ENCODE measurements at regions not wholly inside any gene's neighbourhood (a gene's known extent, or its start where the extent isn't known, plus 50 kb on each side); places are given as distances from the start of the nearest gene placed in this dataset.
A peak's percentile ranks its signal among the peaks of the same experiment; 100 is the strongest.

DNA sequence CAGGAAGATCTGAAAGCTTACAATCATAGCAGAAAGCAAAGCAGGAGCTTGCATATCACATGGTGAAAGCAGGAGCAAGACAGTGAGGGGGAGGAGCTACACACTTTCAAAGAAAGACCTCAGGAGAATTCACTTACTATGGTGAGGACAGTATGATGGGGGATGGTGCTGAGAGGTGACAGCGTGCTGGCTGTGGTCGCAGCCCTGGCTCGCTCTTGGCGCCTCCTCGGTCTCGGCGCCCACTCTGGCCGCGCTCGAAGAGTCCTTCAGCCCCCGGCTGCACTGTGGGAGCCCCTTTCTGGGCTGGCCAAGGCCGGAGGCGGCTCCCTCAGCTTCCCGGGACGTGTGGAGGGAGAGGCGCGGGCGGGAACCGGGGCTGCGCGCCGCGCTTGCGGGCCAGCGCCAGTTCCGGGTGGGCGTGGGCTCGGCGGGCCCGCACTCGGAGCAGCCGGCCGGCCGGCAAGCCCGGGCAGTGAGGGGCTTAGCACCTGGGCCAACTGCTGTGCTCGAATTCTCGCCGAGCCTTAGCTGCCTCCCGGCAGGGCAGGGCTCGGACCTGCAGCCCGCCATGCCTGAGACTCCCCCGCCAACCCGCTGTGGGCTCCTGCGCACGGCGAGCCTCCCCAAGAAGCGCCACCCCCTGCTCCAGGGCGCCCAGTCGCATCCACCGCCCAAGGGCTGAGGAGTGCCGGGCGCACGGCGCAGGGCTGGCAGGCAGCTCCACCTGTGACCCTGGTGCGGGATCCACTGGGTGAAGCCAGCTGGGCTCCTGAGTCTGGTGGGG is 131.9 kb upstream of the SPATS2L start:
- ATAC-seq (no peak), DNase-seq (no peak)
- no peak overlapping the region for H3K27ac ChIP-seq
- H3K9me3 ChIP-seq = no peaks in the 10 kb centered on the region
- no peaks in the 10 kb centered on the region for H3K4me1 ChIP-seq
- no peak for TF ChIP-seq CTCF (IDR thresholded peaks at IDR 0.05)
- TF ChIP-seq POLR2A (IDR thresholded peaks at IDR 0.05) = no peak
- H3K36me3 ChIP-seq = no peaks in the 10 kb centered on the region
- no peak overlapping the region for H3K4me3 ChIP-seq
- no CpG with 5 or more reads among the region's 55 CpGs for WGBS (ENCODE audit: insufficient coverage, low coverage, low lambda C conversion rate, missing lambda C conversion rate)
- H3K27me3 ChIP-seq = no peaks in the 10 kb centered on the region
- intact Hi-C loops (cut with DNase I) = no loop called here

GRCh38 chr2:200177971-200178911 is 128.3 kb upstream of the SPATS2L start:
- H3K9me3 ChIP-seq = no peaks in the 10 kb centered on the region
- intact Hi-C loops (cut with DNase I) = no loop called here
- H3K4me1 ChIP-seq = no peaks in the 10 kb centered on the region
- no peak overlapping the region for H3K27ac ChIP-seq
- H3K36me3 ChIP-seq = no peaks in the 10 kb centered on the region
- DNase-seq (no peak), ATAC-seq (peak in 2 of 4 donors; percentile 32 to 37)
- H3K27me3 ChIP-seq = no peaks in the 10 kb centered on the region
- 34% methylated on average over 3 of the region's 4 CpGs for WGBS (ENCODE audit: insufficient coverage, low coverage, low lambda C conversion rate, missing lambda C conversion rate)
- no peak overlapping the region for H3K4me3 ChIP-seq
- TF ChIP-seq CTCF (IDR thresholded peaks at IDR 0.05) = no peak
- no peak for TF ChIP-seq POLR2A (IDR thresholded peaks at IDR 0.05)

- 65% methylated on average over 6 of the region's 6 CpGs for WGBS (ENCODE audit: insufficient coverage, low coverage, low lambda C conversion rate, missing lambda C conversion rate)
- no peak for TF ChIP-seq POLR2A (IDR thresholded peaks at IDR 0.05)
- no peak for TF ChIP-seq CTCF (IDR thresholded peaks at IDR 0.05)
- peaks cover 0 to 6% (median 2%) of the 10 kb centered on the region in 4 donors for H3K4me1 ChIP-seq
- no peak overlapping the region for H3K27ac ChIP-seq
- H3K36me3 ChIP-seq = no peaks in the 10 kb centered on the region
- DNase-seq = no peak
- no peak for ATAC-seq
- intact Hi-C loops (cut with DNase I) = no loop called here
- no peaks in the 10 kb centered on the region for H3K9me3 ChIP-seq
- no peaks in the 10 kb centered on the region for H3K27me3 ChIP-seq
- no peak overlapping the region for H3K4me3 ChIP-seq
Observed at GRCh38 chr2:200179151-200179550, 127.3 kb upstream of the SPATS2L start.

GRCh38 chr2:200180943-200181342 is 125.5 kb upstream of the SPATS2L start:
- H3K27ac ChIP-seq = no peak overlapping the region
- no peaks in the 10 kb centered on the region for H3K27me3 ChIP-seq
- no peaks in the 10 kb centered on the region for H3K9me3 ChIP-seq
- no peak for ATAC-seq
- 57% methylated on average over 1 of the region's 3 CpGs for WGBS (ENCODE audit: insufficient coverage, low coverage, low lambda C conversion rate, missing lambda C conversion rate)
- H3K36me3 ChIP-seq = no peaks in the 10 kb centered on the region
- intact Hi-C loops (cut with DNase I) = no loop called here
- no peak overlapping the region for H3K4me3 ChIP-seq
- peaks cover 0 to 16% (median 6%) of the 10 kb centered on the region in 4 donors for H3K4me1 ChIP-seq
- DNase-seq = no peak
- TF ChIP-seq POLR2A (IDR thresholded peaks at IDR 0.05) = no peak
- no peak for TF ChIP-seq CTCF (IDR thresholded peaks at IDR 0.05)
